ENCODE measurements at regions not wholly inside any gene's neighbourhood (a gene's known extent, or its start where the extent isn't known, plus 50 kb on each side); places are given as distances from the start of the nearest gene placed in this dataset.

- TF ChIP-seq POLR2AphosphoS5 (IDR thresholded peaks at IDR 0.05; ENCODE audit: low read depth, low read length) (no peak), TAF1 (IDR thresholded peaks at IDR 0.05; ENCODE audit: low read depth, low read length) (no peak), POLR2A (IDR thresholded peaks at IDR 0.05; ENCODE audit: low read depth, low read length) (no peak), PAX5 (IDR thresholded peaks at IDR 0.05; ENCODE audit: insufficient read depth, low read length, severe bottlenecking) (no peak), SPI1 (IDR thresholded peaks at IDR 0.05; ENCODE audit: low read depth, low read length) (no peak), POU2F2 (IDR thresholded peaks at IDR 0.05; ENCODE audit: low read depth, low read length) (no peak)
These were observed 287.8 kb upstream of the USP25 start for GRCh38 chr21:15441992-15442391.
